Stomach (tissue), 8 donors: ENCODE measurements at regions not wholly inside any gene's neighbourhood (a gene's known extent, or its start where the extent isn't known, plus 50 kb on each side); places are given as distances from the start of the nearest gene placed in this dataset.

ENCODE experiments used
- DNase-seq, 2 donors: peaks; one replicate each; pipeline versions ENCODE4 v3.0.0 to v3.0.0-alpha.2; 2013 to 2019
- H3K27ac ChIP-seq, 5 donors: fragments of 200-600 bp in 4 of 5; sonication (generic) in 4 of 5; one replicate each; pipeline ENCODE4 v1.5.1; 2013 to 2019; ENCODE audit warnings: mild to moderate bottlenecking in 1 of 5, moderate library complexity in 1 of 5
- H3K27me3 ChIP-seq, 3 donors: fragments of 200-600 bp; sonication (generic); one replicate each; pipeline ENCODE4 v1.5.1; 2017 to 2019; ENCODE audit warnings: mixed run types in 1 of 3
- H3K36me3 ChIP-seq, 4 donors: fragments of 200-600 bp; sonication (generic); 1 replicate in 3 of 4; 2 replicates in 1 of 4; pipeline ENCODE4 v1.5.1; 2016 to 2019
- H3K4me1 ChIP-seq, 4 donors: fragments of 200-600 bp; sonication (generic); one replicate each; pipeline ENCODE4 v1.5.1; 2016 to 2019
- H3K4me3 ChIP-seq, 4 donors: fragments of 200-600 bp; sonication (generic) in 3 of 4; one replicate each; pipeline ENCODE4 v1.5.1; 2016 to 2019; ENCODE audit warnings: mild to moderate bottlenecking in 1 of 4
- H3K9me3 ChIP-seq, 4 donors: fragments of 200-600 bp; sonication (generic); one replicate each; pipeline ENCODE4 v1.5.1; 2016 to 2019
- CTCF ChIP-seq, 7 experiments: fragments of 450-650 bp in 4 of 7; fragments of 200-600 bp in 3 of 7; sonication (generic) in 3 of 7; IDR thresholded peaks; one replicate each; pipeline ENCODE4 v1.5.1; 2016 to 2019; ENCODE audit warnings: antibody characterized with exemption in 7 of 7, control low read depth in 2 of 7, mild to moderate bottlenecking in 1 of 7
- EP300 ChIP-seq: sonication (generic); formaldehyde crosslinking; IDR thresholded peaks from one replicate; pipeline ENCODE4 v1.6.1; 2017; ENCODE audit warnings: antibody characterized with exemption
- POLR2A ChIP-seq, 4 donors: fragments of 450-650 bp; IDR thresholded peaks; one replicate each; pipeline ENCODE4 v1.6.1; 2016; ENCODE audit warnings: antibody characterized with exemption in 4 of 4, control low read depth in 2 of 4, mild to moderate bottlenecking in 1 of 4, moderate library complexity in 1 of 4
- POLR2AphosphoS5 ChIP-seq, 3 donors: sonication (generic); formaldehyde crosslinking; IDR thresholded peaks; one replicate each; pipeline ENCODE4 v1.6.1; 2016; ENCODE audit warnings: antibody characterized with exemption in 3 of 3
- WGBS, 5 donors: extraction: QIAGEN DNeasy Blood & Tissue Kit in 3 of 5; methylation state at CpG; one replicate each; pipeline versions ENCODE4 v1.1.5 to v1.1.7; 2013 to 2018; 5-methylcytosine and 5-hydroxymethylcytosine counted together
- intact Hi-C: fragments of 100-400 bp; cut with DNase I; formaldehyde crosslinking; loops from one replicate; pipeline ENCODE4 v1.15.1; 2023; ENCODE audit warnings: low total_unique reads
- donor health status: healthy with polysubstance abuse.
- donor health status: Bipolar disorder and iron deficiency.
- donor health status: healthy.

GRCh38 chrX:45697591-45697990, 496.9 kb upstream of the DIPK2B start:
- H3K4me1 ChIP-seq, result no peaks in the 10 kb centered on the region
- intact Hi-C loops, result no loop called here
- no peaks in the 10 kb centered on the region for H3K27me3 ChIP-seq
- TF ChIP-seq EP300 (no peak), POLR2AphosphoS5 (IDR thresholded peaks at IDR 0.05) (peak in 1 of 3 donors; percentile 29)
- H3K36me3 ChIP-seq, result no peaks in the 10 kb centered on the region
- H3K27ac ChIP-seq, result no peak overlapping the region
- 57 to 69% (median 62%) methylated on average over 7 of the region's 7 CpGs for WGBS, 5 donors
- peak in 1 of 2 donors; percentile 16 for DNase-seq
- H3K9me3 ChIP-seq, result peaks cover 0 to 2% (median 0%) of the 10 kb centered on the region in 4 donors
- H3K4me3 ChIP-seq, result no peak overlapping the region

- no peak for DNase-seq
- no peaks in the 10 kb centered on the region for H3K4me1 ChIP-seq
- H3K4me3 ChIP-seq, result no peak overlapping the region
- no peaks in the 10 kb centered on the region for H3K27me3 ChIP-seq
- no peak overlapping the region for H3K27ac ChIP-seq
- TF ChIP-seq POLR2AphosphoS5 (IDR thresholded peaks at IDR 0.05) (no peak), CTCF (IDR thresholded peaks at IDR 0.05) (no peak), EP300 (no peak), POLR2A (IDR thresholded peaks at IDR 0.05) (no peak)
- H3K36me3 ChIP-seq, result no peaks in the 10 kb centered on the region
- H3K9me3 ChIP-seq, result peaks cover 0 to 4% (median 0%) of the 10 kb centered on the region in 4 donors
- intact Hi-C loops, result no loop called here
- WGBS, 5 donors, result 56 to 75% (median 74%) methylated on average over 2 of the region's 2 CpGs
Measured at GRCh38 chrX:45696736-45697135, 496.1 kb upstream of the DIPK2B start.

GRCh38 chrX:45689971-45690370, 489.3 kb upstream of the DIPK2B start:
- Histone ChIP-seq H3K36me3 (no peaks in the 10 kb centered on the region), H3K9me3 (peaks cover 0 to 10% (median 0%) of the 10 kb centered on the region in 4 donors), H3K4me3 (no peak overlapping the region), H3K27ac (no peak overlapping the region), H3K27me3 (no peaks in the 10 kb centered on the region), H3K4me1 (no peaks in the 10 kb centered on the region)
- WGBS, 5 donors, result 65 to 89% (median 76%) methylated on average over 1 of the region's 1 CpG
- TF ChIP-seq CTCF (IDR thresholded peaks at IDR 0.05), result no peak
- no peak for TF ChIP-seq POLR2A (IDR thresholded peaks at IDR 0.05)
- TF ChIP-seq POLR2AphosphoS5 (IDR thresholded peaks at IDR 0.05), result no peak
- TF ChIP-seq EP300, result no peak
- intact Hi-C loops, result no loop called here
- peak in 1 of 2 donors; percentile 19 for DNase-seq

GRCh38 chrX:45683914-45684313, 483.2 kb upstream of the DIPK2B start:
- 33 to 89% (median 71%) methylated on average over 1 of the region's 1 CpG for WGBS, 5 donors
- intact Hi-C loops, result no loop called here

More at GRCh38 chrX:45683914-45684313, 483.2 kb upstream of the DIPK2B start:
- H3K27me3 ChIP-seq, result no peaks in the 10 kb centered on the region
- no peaks in the 10 kb centered on the region for H3K36me3 ChIP-seq
- no peak for DNase-seq
- H3K27ac ChIP-seq, result no peak overlapping the region
- H3K9me3 ChIP-seq, result no peaks in the 10 kb centered on the region
- no peaks in the 10 kb centered on the region for H3K4me1 ChIP-seq
- no peak for TF ChIP-seq POLR2AphosphoS5 (IDR thresholded peaks at IDR 0.05)
- TF ChIP-seq CTCF (IDR thresholded peaks at IDR 0.05), result no peak
- TF ChIP-seq EP300, result no peak
- TF ChIP-seq POLR2A (IDR thresholded peaks at IDR 0.05), result no peak
- H3K4me3 ChIP-seq, result no peak overlapping the region
